ENCODE measurements at regions not wholly inside any gene's neighbourhood (a gene's known extent, or its start where the extent isn't known, plus 50 kb on each side); places are given as distances from the start of the nearest gene placed in this dataset.

DNA sequence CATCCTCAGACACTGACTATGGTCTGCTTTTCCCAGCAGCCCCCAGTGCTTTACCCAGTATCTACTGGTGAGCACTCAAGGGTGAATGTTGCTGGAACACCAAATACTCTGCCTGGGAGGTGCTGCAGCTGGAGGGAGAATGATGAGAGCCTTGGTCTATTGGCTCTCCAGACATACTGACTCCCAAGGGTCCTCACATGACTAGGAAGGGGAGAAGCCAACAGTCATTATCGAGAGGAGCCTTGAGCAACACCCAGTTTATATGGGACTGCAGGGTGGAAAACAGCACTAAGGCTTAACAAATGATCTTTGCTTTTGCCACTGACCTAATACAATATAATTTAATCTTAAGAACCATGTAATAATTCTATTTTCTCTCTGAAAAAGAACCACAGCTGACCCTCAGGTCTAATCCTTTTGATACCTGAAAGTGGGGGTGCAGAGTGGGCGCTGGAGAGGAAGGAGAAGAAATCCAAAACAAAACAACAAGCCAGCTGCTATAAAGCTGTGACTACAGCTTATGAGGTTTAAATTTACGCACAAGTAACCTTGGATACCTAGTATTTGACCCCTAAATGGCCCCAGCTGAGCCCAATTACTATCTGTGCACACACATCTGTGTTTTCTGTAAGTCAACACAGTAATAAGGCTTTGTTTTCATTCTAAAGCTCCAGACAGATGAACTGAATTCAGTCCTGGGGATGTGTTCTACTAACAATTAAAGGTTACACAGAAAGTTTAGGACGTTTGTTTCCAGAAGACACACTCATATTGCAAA, 107.8 kb upstream of the GRIP1 start:
- POLR2A ChIA-PET = no interaction called here
- no peak for ATAC-seq
- CTCF ChIA-PET = no interaction called here

DNA sequence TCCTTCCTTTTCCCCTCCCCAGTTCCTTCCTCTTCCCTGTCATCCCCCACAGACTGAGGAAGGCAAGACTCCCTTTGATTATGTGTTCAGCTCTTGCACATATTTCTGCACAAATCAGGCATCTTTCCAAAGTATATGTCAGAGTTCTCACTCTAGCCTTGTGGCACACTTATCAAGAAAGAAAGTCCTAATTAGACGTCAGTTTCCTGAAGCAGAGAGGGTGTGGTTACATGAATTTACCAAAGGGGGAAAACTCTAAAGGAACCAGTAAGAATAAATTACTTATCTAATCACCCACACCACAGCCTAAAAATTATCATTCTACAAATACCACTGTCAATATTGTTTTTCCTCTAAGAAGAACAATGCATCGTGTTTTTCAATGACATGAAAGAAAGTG, 120.7 kb upstream of the GRIP1 start:
- Histone ChIP-seq H3K4me3 (ENCODE audit: low read depth in 2 of 2, low read length in 2 of 2) (no peak overlapping the region), H3K36me3 (ENCODE audit: control insufficient read depth, insufficient read depth, low read length) (no peaks in the 10 kb centered on the region; the same call in 1 of the 2 replicates), H3K27ac (ENCODE audit: low read length) (no peak overlapping the region), H3K9me3 (ENCODE audit: control insufficient read depth, insufficient read depth, low read depth, low read length) (no peaks in the 10 kb centered on the region), H3K27me3 (ENCODE audit: control insufficient read depth, insufficient read depth, low read length) (peaks cover 27% of the 10 kb centered on the region), H3K4me1 (ENCODE audit: control insufficient read depth, insufficient read depth, low read length) (no peaks in the 10 kb centered on the region; the same call in 1 of the 2 replicates)
- ATAC-seq (no peak), DNase-seq (ENCODE audit: low read depth, low spot score) (no peak)
- intact Hi-C loops (cut with micrococcal nuclease; ENCODE audit: unreplicated experiment) = no loop called here
- in situ Hi-C loops (cut with HindIII; ENCODE audit: low pct_unique_long_range_greater_than_20kb, low sequenced_read_pairs) = no loop called here
- CTCF ChIA-PET = no interaction called here
- POLR2A ChIA-PET = no interaction called here
- TF ChIP-seq TCF7L2 (IDR thresholded peaks at IDR 0.05; ENCODE audit: low read depth, low read length) = no peak
- TF ChIP-seq SIN3A (IDR thresholded peaks at IDR 0.05; ENCODE audit: borderline replicate concordance, insufficient read depth, low read depth, low read length) = no peak
- TF ChIP-seq POLR2AphosphoS5 (IDR thresholded peaks at IDR 0.05; ENCODE audit: low read depth, low read length) = no peak
- TF ChIP-seq, protein P1, sequence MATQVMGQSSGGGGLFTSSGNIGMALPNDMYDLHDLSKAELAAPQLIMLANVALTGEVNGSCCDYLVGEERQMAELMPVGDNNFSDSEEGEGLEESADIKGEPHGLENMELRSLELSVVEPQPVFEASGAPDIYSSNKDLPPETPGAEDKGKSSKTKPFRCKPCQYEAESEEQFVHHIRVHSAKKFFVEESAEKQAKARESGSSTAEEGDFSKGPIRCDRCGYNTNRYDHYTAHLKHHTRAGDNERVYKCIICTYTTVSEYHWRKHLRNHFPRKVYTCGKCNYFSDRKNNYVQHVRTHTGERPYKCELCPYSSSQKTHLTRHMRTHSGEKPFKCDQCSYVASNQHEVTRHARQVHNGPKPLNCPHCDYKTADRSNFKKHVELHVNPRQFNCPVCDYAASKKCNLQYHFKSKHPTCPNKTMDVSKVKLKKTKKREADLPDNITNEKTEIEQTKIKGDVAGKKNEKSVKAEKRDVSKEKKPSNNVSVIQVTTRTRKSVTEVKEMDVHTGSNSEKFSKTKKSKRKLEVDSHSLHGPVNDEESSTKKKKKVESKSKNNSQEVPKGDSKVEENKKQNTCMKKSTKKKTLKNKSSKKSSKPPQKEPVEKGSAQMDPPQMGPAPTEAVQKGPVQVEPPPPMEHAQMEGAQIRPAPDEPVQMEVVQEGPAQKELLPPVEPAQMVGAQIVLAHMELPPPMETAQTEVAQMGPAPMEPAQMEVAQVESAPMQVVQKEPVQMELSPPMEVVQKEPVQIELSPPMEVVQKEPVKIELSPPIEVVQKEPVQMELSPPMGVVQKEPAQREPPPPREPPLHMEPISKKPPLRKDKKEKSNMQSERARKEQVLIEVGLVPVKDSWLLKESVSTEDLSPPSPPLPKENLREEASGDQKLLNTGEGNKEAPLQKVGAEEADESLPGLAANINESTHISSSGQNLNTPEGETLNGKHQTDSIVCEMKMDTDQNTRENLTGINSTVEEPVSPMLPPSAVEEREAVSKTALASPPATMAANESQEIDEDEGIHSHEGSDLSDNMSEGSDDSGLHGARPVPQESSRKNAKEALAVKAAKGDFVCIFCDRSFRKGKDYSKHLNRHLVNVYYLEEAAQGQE (IDR thresholded peaks at IDR 0.05; ENCODE audit: insufficient read depth in 1 of 2, low read depth in 2 of 2, low read length in 1 of 2) = no peak
- TF ChIP-seq, protein P2, sequence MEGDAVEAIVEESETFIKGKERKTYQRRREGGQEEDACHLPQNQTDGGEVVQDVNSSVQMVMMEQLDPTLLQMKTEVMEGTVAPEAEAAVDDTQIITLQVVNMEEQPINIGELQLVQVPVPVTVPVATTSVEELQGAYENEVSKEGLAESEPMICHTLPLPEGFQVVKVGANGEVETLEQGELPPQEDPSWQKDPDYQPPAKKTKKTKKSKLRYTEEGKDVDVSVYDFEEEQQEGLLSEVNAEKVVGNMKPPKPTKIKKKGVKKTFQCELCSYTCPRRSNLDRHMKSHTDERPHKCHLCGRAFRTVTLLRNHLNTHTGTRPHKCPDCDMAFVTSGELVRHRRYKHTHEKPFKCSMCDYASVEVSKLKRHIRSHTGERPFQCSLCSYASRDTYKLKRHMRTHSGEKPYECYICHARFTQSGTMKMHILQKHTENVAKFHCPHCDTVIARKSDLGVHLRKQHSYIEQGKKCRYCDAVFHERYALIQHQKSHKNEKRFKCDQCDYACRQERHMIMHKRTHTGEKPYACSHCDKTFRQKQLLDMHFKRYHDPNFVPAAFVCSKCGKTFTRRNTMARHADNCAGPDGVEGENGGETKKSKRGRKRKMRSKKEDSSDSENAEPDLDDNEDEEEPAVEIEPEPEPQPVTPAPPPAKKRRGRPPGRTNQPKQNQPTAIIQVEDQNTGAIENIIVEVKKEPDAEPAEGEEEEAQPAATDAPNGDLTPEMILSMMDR (IDR thresholded peaks at IDR 0.05) = no peak
- no TSS peak for BruUV-seq (replicated peaks)

More for the DNA sequence above, 107.8 kb upstream of the GRIP1 start:
- Histone ChIP-seq H3K4me3 (ENCODE audit: low read depth in 2 of 2, low read length in 2 of 2) (no peak overlapping the region), H3K27me3 (ENCODE audit: control insufficient read depth, insufficient read depth, low read length) (no peaks in the 10 kb centered on the region), H3K36me3 (ENCODE audit: control insufficient read depth, insufficient read depth, low read length) (no peaks in the 10 kb centered on the region), H3K27ac (ENCODE audit: low read length) (no peak overlapping the region), H3K4me1 (ENCODE audit: control insufficient read depth, insufficient read depth, low read length) (no peaks in the 10 kb centered on the region), H3K9me3 (ENCODE audit: control insufficient read depth, insufficient read depth, low read depth, low read length) (no peaks in the 10 kb centered on the region)
- intact Hi-C loops (cut with micrococcal nuclease; ENCODE audit: unreplicated experiment) (no loop called here), in situ Hi-C loops (cut with HindIII; ENCODE audit: low pct_unique_long_range_greater_than_20kb, low sequenced_read_pairs) (no loop called here)
- BruUV-seq (replicated peaks) = no TSS peak
- DNase-seq (ENCODE audit: low read depth, low spot score) = no peak
- TF ChIP-seq, protein P2 (IDR thresholded peaks at IDR 0.05) = no peak
- TF ChIP-seq SIN3A (IDR thresholded peaks at IDR 0.05; ENCODE audit: borderline replicate concordance, insufficient read depth, low read depth, low read length) (no peak), TCF7L2 (IDR thresholded peaks at IDR 0.05; ENCODE audit: low read depth, low read length) (no peak), POLR2AphosphoS5 (IDR thresholded peaks at IDR 0.05; ENCODE audit: low read depth, low read length) (no peak)
- TF ChIP-seq, protein P1 (IDR thresholded peaks at IDR 0.05; ENCODE audit: insufficient read depth in 1 of 2, low read depth in 2 of 2, low read length in 1 of 2) = no peak

Measured in Panc1 (cell line).